IMR-90 (cell line): ENCODE measurements at regions not wholly inside any gene's neighbourhood (a gene's known extent, or its start where the extent isn't known, plus 50 kb on each side); places are given as distances from the start of the nearest gene placed in this dataset.

Experiments used
- ATAC-seq: fragments of 200-7000 bp; cut with Tn5 transposase; 2 replicates; pipeline ENCODE4 v1.9.1; 2020; ENCODE audit warnings: low read depth, mild to moderate bottlenecking, moderate library complexity
- BruUV-seq: library from RNA; stranded (reverse); fragments of 400-500 nt; replicated peaks from 2 replicates; lab custom pipeline; 2021; lab: Mats Ljungman, UMichigan
- CTCF ChIA-PET: fragments of 300-600 bp; formaldehyde crosslinking; extraction: SDS; loops from one replicate; lab custom pipeline; 2021; ENCODE audit warnings: antibody characterized with exemption; lab: Yijun Ruan, JAX
- POLR2A ChIA-PET: fragments of 300-600 bp; sonication (Branson Sonifier 250); formaldehyde crosslinking; loops from one replicate; lab custom pipeline; 2022; ENCODE audit warnings: antibody characterized with exemption; ENCODE audit not compliant: unreplicated experiment; lab: Charles Lee
- DNase-seq: peaks from one replicate; pipeline ENCODE4 v3.0.0; 2013
- H2AFZ ChIP-seq: replicated peaks from 2 replicates; pipeline ENCODE3; 2013; ENCODE audit warnings: low read length, mild to moderate bottlenecking; ENCODE audit not compliant: poor library complexity
- H2AK5ac ChIP-seq: 2 replicates; pipeline ENCODE4 v1.6.1; 2013; ENCODE audit warnings: low read depth, low read length, inconsistent platforms
- H2AK9ac ChIP-seq: replicated peaks from 2 replicates; pipeline ENCODE3; 2013; ENCODE audit warnings: mild to moderate bottlenecking, low read depth, low read length, moderate library complexity; ENCODE audit not compliant: poor library complexity
- H2BK120ac ChIP-seq: 2 replicates; pipeline ENCODE4 v1.6.1; 2013; ENCODE audit warnings: low read depth, low read length, inconsistent platforms
- H2BK15ac ChIP-seq: 3 replicates; pipeline ENCODE4 v1.6.1; 2013; ENCODE audit warnings: low read depth, low read length, inconsistent platforms
- H2BK20ac ChIP-seq: 2 replicates; pipeline ENCODE4 v1.6.1; 2013; ENCODE audit warnings: low read depth, mild to moderate bottlenecking, inconsistent platforms, low read length, moderate library complexity
- H2BK5ac ChIP-seq: 2 replicates; pipeline ENCODE4 v1.6.1; 2013; ENCODE audit warnings: mild to moderate bottlenecking, low read depth, low read length, inconsistent platforms; ENCODE audit not compliant: poor library complexity, severe bottlenecking
- H3K14ac ChIP-seq: replicated peaks from 2 replicates; pipeline ENCODE4 v1.6.1; 2013; ENCODE audit warnings: low read depth, low read length, inconsistent platforms
- H3K18ac ChIP-seq: 2 replicates; pipeline ENCODE4 v1.6.1; 2013; ENCODE audit warnings: low read depth, low read length, control low read depth
- H3K23ac ChIP-seq: 2 replicates; pipeline ENCODE4 v1.6.1; 2013; ENCODE audit warnings: low read depth, low read length, inconsistent platforms
- H3K27ac ChIP-seq: 2 replicates; pipeline ENCODE4 v1.5.1; 2013; ENCODE audit warnings: mild to moderate bottlenecking, control low read depth, low read length; ENCODE audit not compliant: insufficient read depth
- H3K27me3 ChIP-seq: 2 replicates; pipeline ENCODE4 v1.6.1; 2013; ENCODE audit warnings: low read length; ENCODE audit not compliant: control insufficient read depth, insufficient read depth
- H3K36me3 ChIP-seq: 2 replicates; pipeline ENCODE4 v1.6.1; 2013; ENCODE audit warnings: low read length, mixed read lengths; ENCODE audit not compliant: control insufficient read depth, insufficient read depth
- H3K4ac ChIP-seq: 2 replicates; pipeline ENCODE4 v1.6.1; 2013; ENCODE audit warnings: low read depth, low read length, inconsistent platforms
- H3K4me1 ChIP-seq: 2 replicates; pipeline ENCODE4 v1.6.1; 2013; ENCODE audit warnings: low read length, mixed read lengths; ENCODE audit not compliant: control insufficient read depth, insufficient read depth
- H3K4me2 ChIP-seq: 2 replicates; pipeline ENCODE4 v1.6.1; 2013; ENCODE audit warnings: low read depth, mild to moderate bottlenecking, control low read depth, low read length, moderate library complexity
- H3K4me3 ChIP-seq: 2 replicates; pipeline ENCODE4 v1.5.1; 2013; ENCODE audit warnings: low read depth, mild to moderate bottlenecking, control low read depth, low read length, moderate library complexity; ENCODE audit not compliant: insufficient read depth
- H3K56ac ChIP-seq: 2 replicates; pipeline ENCODE4 v1.6.1; 2013; ENCODE audit warnings: low read length, inconsistent platforms; ENCODE audit not compliant: insufficient read depth; ENCODE audit errors: extremely low read depth
- H3K79me1 ChIP-seq, 2 experiments: 2 replicates each; pipeline ENCODE4 v1.6.1; 2013; ENCODE audit warnings: low read length in 2 of 2, inconsistent platforms in 1 of 2, low read depth in 1 of 2
- H3K9ac ChIP-seq: 2 replicates; pipeline ENCODE4 v1.6.1; 2013; ENCODE audit warnings: low read depth, low read length, control low read depth
- H3K9me1 ChIP-seq: 2 replicates; pipeline ENCODE4 v1.6.1; 2013; ENCODE audit warnings: low read length, inconsistent platforms; ENCODE audit not compliant: insufficient read depth
- H3K9me3 ChIP-seq: 2 replicates; pipeline ENCODE4 v1.6.1; 2013; ENCODE audit warnings: low read length; ENCODE audit not compliant: control insufficient read depth, insufficient read depth
- H4K20me1 ChIP-seq: 2 replicates; pipeline ENCODE4 v1.6.1; 2013; ENCODE audit warnings: low read length, inconsistent platforms; ENCODE audit not compliant: insufficient read depth
- H4K5ac ChIP-seq: 2 replicates; pipeline ENCODE4 v1.6.1; 2013; ENCODE audit warnings: mild to moderate bottlenecking, low read depth, low read length, control low read depth
- H4K8ac ChIP-seq, 2 experiments: 2 replicates each; pipeline ENCODE4 v1.6.1; 2013; ENCODE audit warnings: low read depth in 2 of 2, low read length in 2 of 2, control low read depth in 1 of 2, inconsistent platforms in 1 of 2
- H4K91ac ChIP-seq: 2 replicates; pipeline ENCODE4 v1.6.1; 2013; ENCODE audit warnings: low read depth, low read length, inconsistent platforms; ENCODE audit not compliant: insufficient read depth
- BHLHE40 ChIP-seq: fragments of 150-350 bp; IDR thresholded peaks from 2 replicates; pipeline ENCODE4 v1.6.1; 2016; ENCODE audit warnings: mild to moderate bottlenecking, low read depth, low read length
- CTCF ChIP-seq: conservative IDR thresholded peaks from 2 replicates; pipeline ENCODE4 v1.5.1; 2012; ENCODE audit warnings: mild to moderate bottlenecking, low read depth, low read length, improper control_type of control experiment
- NFE2L2 ChIP-seq: fragments of 150-350 bp; IDR thresholded peaks from 2 replicates; pipeline ENCODE4 v1.6.1; 2016; ENCODE audit warnings: low read depth, mild to moderate bottlenecking, low read length
- WGBS, 2 experiments: methylation state at CpG; one replicate each; pipeline versions ENCODE4 v1.1.5 to v1.1.7; 2013; ENCODE audit warnings: missing lambda C conversion rate in 2 of 2; ENCODE audit not compliant: insufficient read length in 1 of 2; ENCODE audit errors: extremely low coverage in 2 of 2; 5-methylcytosine and 5-hydroxymethylcytosine counted together
- dilution Hi-C: fragments of 300-500 bp; cut with HindIII; formaldehyde crosslinking; loops from one replicate; pipeline ENCODE4 v1.14.3; 2018; ENCODE audit warnings: low sequenced_read_pairs; ENCODE audit not compliant: unreplicated experiment
- in situ Hi-C: fragments of 300-500 bp; cut with MboI; formaldehyde crosslinking; loops from 3 replicates; pipeline ENCODE4 v1.14.3; 2019; ENCODE audit warnings: low sequenced_read_pairs, inconsistent platforms, mixed read lengths
- intact Hi-C: fragments of 100-400 bp; cut with micrococcal nuclease; formaldehyde crosslinking; loops from 2 replicates; pipeline ENCODE4 v1.10.0; 2022

- no TSS peak for BruUV-seq
- intact Hi-C loops (no loop called here), dilution Hi-C loops (no loop called here), in situ Hi-C loops (no loop called here)
- Histone ChIP-seq H2BK20ac (no peak overlapping the region), H3K27ac (no peak overlapping the region), H3K56ac (no peak overlapping the region), H2BK5ac (no peak overlapping the region), H3K9ac (no peak overlapping the region), H2AK9ac (no peak overlapping the region), H3K4ac (no peak overlapping the region), H3K4me1 (no peaks in the 10 kb centered on the region), H3K9me3 (no peaks in the 10 kb centered on the region), H3K9me1 (no peaks in the 10 kb centered on the region), H2AK5ac (no peak overlapping the region), H3K14ac (no peak overlapping the region), H3K23ac (no peak overlapping the region), H3K36me3 (no peaks in the 10 kb centered on the region), H3K4me2 (no peak overlapping the region), H2BK15ac (no peak overlapping the region), H2AFZ (no peak overlapping the region), H2BK120ac (no peak overlapping the region), H4K5ac (no peak overlapping the region), H4K8ac (no peak overlapping the region), H4K91ac (no peak overlapping the region), H4K20me1 (no peaks in the 10 kb centered on the region), H3K79me1 (no peaks in the 10 kb centered on the region), H3K27me3 (no peaks in the 10 kb centered on the region), H3K18ac (no peak overlapping the region), H3K4me3 (no peak overlapping the region)
- ATAC-seq: no peak
- 67% methylated on average over 1 of the region's 1 CpG; no CpG with 5 or more reads in 1 of the 2 experiments for WGBS, 2 experiments
- ChIA-PET POLR2A (no interaction called here), CTCF (no interaction called here)
- TF ChIP-seq CTCF (no peak), BHLHE40 (no peak), NFE2L2 (no peak)
- DNase-seq: no peak
Observed at GRCh38 chr11:92803391-92803790, 166.1 kb upstream of the MTNR1B start.
